ENCODE measurements at regions not wholly inside any gene's neighbourhood (a gene's known extent, or its start where the extent isn't known, plus 50 kb on each side); places are given as distances from the start of the nearest gene placed in this dataset.
A peak's percentile ranks its signal among the peaks of the same experiment; 100 is the strongest.

DNA sequence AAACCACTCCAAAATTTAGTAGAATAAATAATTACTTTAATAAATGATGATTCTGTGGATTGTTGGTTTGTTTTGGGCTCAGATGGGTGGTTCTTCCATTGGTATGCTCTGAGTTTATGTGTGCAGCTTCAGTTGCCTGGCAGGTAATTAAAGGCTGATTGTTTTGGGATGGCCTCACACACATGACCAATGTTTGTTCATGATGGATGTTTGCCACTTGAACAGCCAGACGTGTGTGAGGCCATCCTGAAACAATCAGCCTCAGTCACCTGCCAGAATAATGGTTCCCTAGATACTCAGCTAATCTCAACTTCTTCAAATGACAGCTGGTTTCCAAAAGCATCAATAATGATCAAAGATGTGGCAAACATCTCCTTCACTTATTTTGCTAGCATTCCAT, 352.5 kb upstream of the GULP1 start:
- DNase-seq (ENCODE audit: low read depth) = no peak

DNA sequence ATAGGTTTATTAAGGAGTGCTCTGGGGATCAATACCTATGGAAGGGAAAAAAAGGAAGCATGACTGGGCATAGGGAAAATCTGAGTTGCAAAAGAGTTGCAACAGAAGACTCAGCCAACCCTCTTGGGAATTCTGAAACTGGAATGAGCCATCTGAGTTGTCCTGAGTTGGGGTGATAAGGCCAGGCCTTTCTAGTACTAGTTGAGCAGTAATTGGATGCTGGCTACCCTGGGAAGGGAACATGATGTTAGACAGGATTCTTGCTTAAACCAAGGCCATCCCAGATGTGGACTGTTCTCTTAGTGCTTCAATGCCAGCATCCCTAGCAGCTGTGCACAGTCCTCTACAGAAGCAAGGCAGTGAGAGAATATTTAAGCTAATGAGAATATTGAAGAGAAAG, 348.8 kb upstream of the GULP1 start:
- no peak for DNase-seq (ENCODE audit: low read depth)

DNA sequence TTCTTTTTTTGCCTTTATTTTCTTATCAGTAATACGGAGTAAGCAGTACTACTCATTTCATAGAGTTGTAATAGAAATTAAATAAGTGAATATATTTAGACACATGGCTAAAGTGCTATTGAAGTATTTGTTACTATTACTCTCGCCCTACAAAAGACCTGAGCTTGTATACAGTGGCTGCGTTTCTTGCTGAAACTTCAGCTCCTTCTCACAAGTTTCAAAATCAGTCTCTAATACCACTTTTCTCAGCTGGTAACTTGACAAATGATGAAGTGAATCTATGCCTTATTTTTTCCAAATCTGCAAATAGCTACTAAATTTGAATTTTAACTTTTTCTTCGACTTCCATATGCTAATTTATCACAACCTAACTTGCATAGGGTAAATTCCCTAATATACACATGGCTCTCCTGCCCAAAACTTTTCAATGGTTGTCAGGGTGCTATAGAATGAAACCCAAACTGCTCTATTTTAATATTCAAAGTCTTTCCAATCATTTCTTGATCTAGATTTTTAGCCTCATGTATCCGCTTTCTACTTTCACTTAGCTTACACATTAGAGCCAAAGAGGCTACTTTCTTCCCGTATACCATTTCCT, 347.8 kb upstream of the GULP1 start:
- no peak for DNase-seq (ENCODE audit: low read depth)

- no peak for DNase-seq (ENCODE audit: low read depth)
Observed at GRCh38 chr2:187949859-187950258, 341.8 kb upstream of the GULP1 start.

- no peak for DNase-seq (ENCODE audit: low read depth)
Observed at GRCh38 chr2:187951470-187952218, 340.0 kb upstream of the GULP1 start.

- no peak for DNase-seq (ENCODE audit: low read depth)
Observed at GRCh38 chr2:187956906-187957534, 334.7 kb upstream of the GULP1 start.

- DNase-seq (ENCODE audit: low read depth) = no peak
Observed at GRCh38 chr2:187959821-187960220, 331.9 kb upstream of the GULP1 start.

DNA sequence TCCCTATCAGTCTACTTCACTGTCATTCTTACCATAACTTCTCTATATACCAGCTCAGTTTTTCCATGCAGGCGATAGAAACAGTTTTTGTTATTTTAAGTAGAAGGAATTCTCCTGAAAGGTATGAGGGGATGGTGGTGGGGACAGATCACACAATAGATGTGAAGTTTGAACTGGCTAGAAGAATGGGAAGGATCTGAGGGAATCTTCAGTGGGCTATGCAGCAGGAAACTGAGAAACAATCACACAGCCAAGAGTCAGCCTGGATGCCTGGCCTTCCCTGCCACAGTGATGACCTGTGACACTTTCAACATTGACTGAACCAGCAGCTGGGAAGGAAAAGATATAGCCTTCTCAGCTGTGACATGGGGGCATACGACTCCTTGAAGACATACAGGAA, 329.1 kb upstream of the GULP1 start:
- no peak for DNase-seq (ENCODE audit: low read depth)

GRCh38 chr2:187964746-187965145, 326.9 kb upstream of the GULP1 start:
- no peak for DNase-seq (ENCODE audit: low read depth)

DNA sequence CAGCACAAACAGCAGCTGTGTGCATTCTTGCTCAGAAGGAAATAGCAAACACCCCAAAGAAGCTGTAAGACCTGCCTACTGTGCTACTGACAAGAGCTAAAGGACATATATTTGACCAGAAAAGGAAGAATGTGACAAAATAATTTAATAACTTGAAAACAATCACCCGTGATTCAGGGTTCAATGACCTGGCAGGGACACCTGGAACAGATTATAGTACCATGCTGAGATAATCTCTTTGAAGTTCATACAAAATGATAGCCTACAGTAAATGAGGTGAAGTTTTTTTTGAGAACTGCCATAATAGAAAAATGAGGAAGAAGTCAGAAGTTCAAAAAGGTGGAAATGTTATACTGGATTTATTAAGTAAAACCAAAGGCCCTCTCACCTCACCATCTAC, 324.8 kb upstream of the GULP1 start:
- no peak for DNase-seq (ENCODE audit: low read depth)

DNA sequence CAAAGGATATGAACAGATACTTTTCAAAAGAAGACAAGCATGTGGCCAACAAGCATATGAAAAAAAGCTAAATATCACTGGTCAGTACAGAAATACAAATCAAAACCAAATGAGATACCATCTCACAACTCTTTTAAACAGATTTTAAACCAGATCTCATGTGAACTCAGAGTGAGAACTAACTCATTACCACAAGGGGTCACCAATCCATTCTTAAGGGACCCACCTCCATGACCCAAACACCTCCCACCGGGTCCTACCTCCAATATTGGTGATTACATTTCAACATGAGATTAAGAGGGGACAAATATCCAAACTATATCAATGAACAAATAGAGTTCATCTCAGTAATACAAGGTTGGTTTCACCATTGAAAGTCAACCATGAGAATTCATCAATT, 319.8 kb upstream of the GULP1 start:
- no peak for DNase-seq (ENCODE audit: low read depth)

DNA sequence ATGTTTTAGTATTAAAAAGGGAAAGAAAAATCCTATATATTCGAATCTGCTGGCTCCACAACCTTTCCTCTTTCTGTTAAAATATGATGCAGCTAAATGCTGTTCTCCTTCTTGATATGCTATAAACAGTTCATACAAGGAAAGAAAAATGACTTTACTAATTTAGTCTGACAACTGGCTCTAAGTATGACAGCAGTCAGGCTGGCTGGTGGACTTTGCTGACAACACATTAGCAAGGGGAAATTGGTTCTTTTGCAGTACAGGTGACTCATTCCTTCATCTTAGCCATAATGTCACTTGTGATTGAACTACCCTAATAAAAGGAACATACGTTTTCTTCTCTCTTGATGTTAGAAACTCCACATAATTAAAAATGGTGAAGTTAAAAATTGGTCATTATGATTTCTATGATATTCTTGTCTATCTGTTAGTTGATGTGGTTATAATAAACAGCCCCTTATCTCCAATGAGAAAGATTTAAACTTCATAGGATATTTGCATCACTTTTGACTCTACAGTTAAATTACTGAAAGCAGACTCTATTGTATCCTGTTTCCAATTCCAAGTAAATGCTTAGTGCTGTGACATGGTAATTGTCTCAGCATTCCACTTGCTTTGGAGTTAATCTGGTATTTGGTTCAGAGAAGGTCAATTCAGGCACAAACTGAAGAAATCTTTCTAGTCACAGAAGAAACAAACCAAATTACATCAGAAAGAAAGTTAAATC, 315.3 kb upstream of the GULP1 start:
- no peak for DNase-seq (ENCODE audit: low read depth)

DNA sequence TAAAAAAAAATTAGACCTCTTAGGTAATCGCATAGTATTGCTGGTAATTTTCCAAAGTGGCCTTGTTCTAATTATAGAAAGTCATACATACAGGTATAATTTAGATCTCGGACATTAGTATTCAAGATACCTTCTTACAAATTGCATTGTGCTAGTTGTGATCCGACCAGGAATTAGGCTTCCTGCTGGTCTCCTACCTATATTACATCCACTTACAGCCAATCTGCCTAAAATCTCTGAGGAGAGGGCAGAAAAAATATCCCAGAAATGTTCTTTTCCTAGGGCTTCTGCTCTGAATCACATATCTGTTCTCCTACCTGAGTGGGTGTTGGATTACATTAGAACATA, 314.7 kb upstream of the GULP1 start:
- no peak for DNase-seq (ENCODE audit: low read depth)

GRCh38 chr2:187978356-187978755, 313.3 kb upstream of the GULP1 start:
- no peak for DNase-seq (ENCODE audit: low read depth)

- DNase-seq (ENCODE audit: low read depth) = peak; percentile 19
Observed at GRCh38 chr2:187982668-187983067, 309.0 kb upstream of the GULP1 start.

- DNase-seq (ENCODE audit: low read depth) = no peak
Observed at GRCh38 chr2:187985195-187985594, 306.5 kb upstream of the GULP1 start.

- DNase-seq (ENCODE audit: low read depth) = no peak
Observed at GRCh38 chr2:187985923-187986322, 305.8 kb upstream of the GULP1 start.

- DNase-seq (ENCODE audit: low read depth) = no peak
Observed at GRCh38 chr2:187986390-187987105, 305.1 kb upstream of the GULP1 start.

- no peak for DNase-seq (ENCODE audit: low read depth)
Observed at GRCh38 chr2:187988348-187988747, 303.3 kb upstream of the GULP1 start.

- DNase-seq (ENCODE audit: low read depth) = no peak
Observed at GRCh38 chr2:187989925-187990623, 301.6 kb upstream of the GULP1 start.

- no peak for DNase-seq (ENCODE audit: low read depth)
Observed at GRCh38 chr2:187991389-187991788, 300.3 kb upstream of the GULP1 start.

Measured in HS-27A (cell line).